Ovary (tissue), 7 donors: ENCODE measurements at regions not wholly inside any gene's neighbourhood (a gene's known extent, or its start where the extent isn't known, plus 50 kb on each side); places are given as distances from the start of the nearest gene placed in this dataset.

Experiments
- DNase-seq, 5 donors: peaks; one replicate each; pipeline ENCODE4 v3.0.0-alpha.2; 2019 to 2020
- H3K27ac ChIP-seq, 2 donors: fragments of 200-600 bp; one replicate each; pipeline versions ENCODE4 v1.5.1 to v1.8.0; 2019 to 2022
- H3K27me3 ChIP-seq: fragments of 200-600 bp; one replicate; pipeline ENCODE4 v1.8.0; 2022
- H3K36me3 ChIP-seq: fragments of 200-600 bp; sonication (generic); one replicate; pipeline ENCODE4 v1.5.1; 2019
- H3K4me1 ChIP-seq: one replicate; pipeline ENCODE4 v1.8.1; 2013; ENCODE audit warnings: mild to moderate bottlenecking, moderate library complexity; ENCODE audit not compliant: insufficient read depth
- H3K4me3 ChIP-seq: fragments of 200-600 bp; sonication (generic); one replicate; pipeline ENCODE4 v1.5.1; 2017
- H3K9me3 ChIP-seq, 2 donors: fragments of 200-600 bp in 1 of 2; sonication (generic) in 1 of 2; one replicate each; pipeline versions ENCODE4 v1.5.1 to v1.8.1; 2013 to 2019; ENCODE audit warnings: mild to moderate bottlenecking in 1 of 2, moderate library complexity in 1 of 2
- CTCF ChIP-seq, 3 donors: fragments of 450-650 bp in 2 of 3; fragments of 200-600 bp in 1 of 3; IDR thresholded peaks; one replicate each; pipeline versions ENCODE4 v1.5.1 to v1.8.0; 2016 to 2022; ENCODE audit warnings: antibody characterized with exemption in 3 of 3, mild to moderate bottlenecking in 1 of 3
- EP300 ChIP-seq: sonication (generic); formaldehyde crosslinking; IDR thresholded peaks from one replicate; pipeline ENCODE4 v1.6.1; 2017; ENCODE audit warnings: antibody characterized with exemption
- POLR2A ChIP-seq: fragments of 450-650 bp; IDR thresholded peaks from one replicate; pipeline ENCODE4 v1.6.1; 2017; ENCODE audit warnings: antibody characterized with exemption, mild to moderate bottlenecking, moderate library complexity
- WGBS, 3 donors: extraction: QIAGEN DNeasy Blood & Tissue Kit in 1 of 3; methylation state at CpG; one replicate each; pipeline versions ENCODE4 v1.1.5 to v1.1.7; 2013 to 2017; 5-methylcytosine and 5-hydroxymethylcytosine counted together
- intact Hi-C, 4 donors: fragments of 100-400 bp; cut with DNase I; formaldehyde crosslinking; loops; one replicate each; pipeline versions ENCODE4 v1.11.0 to v1.15.1; 2022 to 2023
- donor health status: DM: no; HTN: no; CAD: no; lungs with moderate emphysema.
- donor health status: DM: no; HTN: no; CAD: no.
- donor health status: Bipolar disorder and iron deficiency.
- donor health status: DM: no; HTN: no; CAD: no.
- donor health status: DM: yes; HTN: yes; CAD: no.

- peaks cover 5% of the 10 kb centered on the region for H3K4me1 ChIP-seq
- no peak overlapping the region for H3K27ac ChIP-seq
- WGBS, 3 donors: 19 to 42% (median 32%) methylated on average over 1 of the region's 1 CpG
- no peaks in the 10 kb centered on the region for H3K9me3 ChIP-seq
- intact Hi-C loops: no loop called here
- no peaks in the 10 kb centered on the region for H3K36me3 ChIP-seq
- TF ChIP-seq POLR2A (no peak), CTCF (IDR thresholded peaks at IDR 0.05) (no peak), EP300 (no peak)
- no peaks in the 10 kb centered on the region for H3K27me3 ChIP-seq
- no peak for DNase-seq
- H3K4me3 ChIP-seq: no peak overlapping the region
Measured at GRCh38 chr6:19158586-19158985, 678.6 kb upstream of the ID4 start.

GRCh38 chr6:19159089-19159488 lies 678.1 kb upstream of the ID4 start:
- H3K27me3 ChIP-seq: no peaks in the 10 kb centered on the region
- no peaks in the 10 kb centered on the region for H3K9me3 ChIP-seq
- H3K4me3 ChIP-seq: no peak overlapping the region
- intact Hi-C loops: no loop called here
- 9 to 22% (median 12%) methylated on average over 1 of the region's 1 CpG for WGBS, 3 donors
- peaks cover 2% of the 10 kb centered on the region for H3K4me1 ChIP-seq
- no peak overlapping the region for H3K27ac ChIP-seq
- H3K36me3 ChIP-seq: no peaks in the 10 kb centered on the region
- no peak for DNase-seq
- no peak for TF ChIP-seq POLR2A
- TF ChIP-seq CTCF (IDR thresholded peaks at IDR 0.05): no peak
- TF ChIP-seq EP300: no peak

GRCh38 chr6:19159561-19159960 lies 677.6 kb upstream of the ID4 start:
- no peaks in the 10 kb centered on the region for H3K36me3 ChIP-seq
- H3K27me3 ChIP-seq: no peaks in the 10 kb centered on the region
- intact Hi-C loops: no loop called here
- H3K9me3 ChIP-seq: no peaks in the 10 kb centered on the region
- H3K27ac ChIP-seq: no peak overlapping the region
- no peak for DNase-seq
- TF ChIP-seq POLR2A: no peak
- TF ChIP-seq CTCF (IDR thresholded peaks at IDR 0.05): no peak
- peaks cover 1% of the 10 kb centered on the region for H3K4me1 ChIP-seq
- WGBS, 3 donors: 65 to 72% (median 68%) methylated on average over 2 of the region's 2 CpGs
- H3K4me3 ChIP-seq: no peak overlapping the region

GRCh38 chr6:19160081-19160730 lies 677.0 kb upstream of the ID4 start:
- no peaks in the 10 kb centered on the region for H3K27me3 ChIP-seq
- DNase-seq: no peak
- WGBS, 3 donors: 2 to 20% (median 6%) methylated on average over 2 of the region's 2 CpGs
- TF ChIP-seq CTCF (IDR thresholded peaks at IDR 0.05): no peak
- no peak for TF ChIP-seq EP300
- TF ChIP-seq POLR2A: no peak
- no peaks in the 10 kb centered on the region for H3K36me3 ChIP-seq
- no peaks in the 10 kb centered on the region for H3K9me3 ChIP-seq
- peaks cover 1% of the 10 kb centered on the region for H3K4me1 ChIP-seq
- no peak overlapping the region for H3K27ac ChIP-seq
- intact Hi-C loops: no loop called here
- no peak overlapping the region for H3K4me3 ChIP-seq
